ENCODE measurements at regions not wholly inside any gene's neighbourhood (a gene's known extent, or its start where the extent isn't known, plus 50 kb on each side); places are given as distances from the start of the nearest gene placed in this dataset.

GRCh38 chr11:91869686-91870085 lies 354.9 kb upstream of the FAT3 start:
- CTCF ChIA-PET, result no interaction called here
- no peaks in the 10 kb centered on the region for H3K36me3 ChIP-seq (ENCODE audit: insufficient read depth, low read length, poor library complexity, severe bottlenecking)
- H3K4me3 ChIP-seq (ENCODE audit: low read depth, low read length, poor library complexity, severe bottlenecking), result no peak overlapping the region
- peak overlapping the region; percentile 92 for H3K27ac ChIP-seq (ENCODE audit: low read depth, low read length, poor library complexity, severe bottlenecking)
- TF ChIP-seq EZH2 (IDR thresholded peaks at IDR 0.05; ENCODE audit: borderline replicate concordance, low read depth, low read length, poor library complexity, severe bottlenecking) (no peak), CTCF (conservative IDR thresholded peaks at IDR 0.05; ENCODE audit: low read depth, low read length) (no peak)
- POLR2A ChIA-PET (ENCODE audit: low non-redundant PET), result interaction anchor here (0.6 to 0.7 kb wide), 2 partner anchors 183 to 639 kb away, joined by 3 to 6 read pairs; no protein-coding TSS in a partner anchor
- H3K27me3 ChIP-seq (replicated peaks; ENCODE audit: insufficient read depth, low read depth, low read length, poor library complexity), result no peaks in the 10 kb centered on the region
- no peaks in the 10 kb centered on the region for H3K9me3 ChIP-seq (ENCODE audit: low read depth, low read length, poor library complexity, severe bottlenecking)
- intact Hi-C loops (cut with micrococcal nuclease; ENCODE audit: unreplicated experiment), result loop anchor here (2.0 to 10.0 kb wide), 7 partner anchors 31 to 1595 kb away; no protein-coding TSS in a partner anchor
- peaks cover 68% of the 10 kb centered on the region for H3K4me1 ChIP-seq (ENCODE audit: insufficient read depth, low read length, poor library complexity, severe bottlenecking)
- BruUV-seq (replicated peaks), result no TSS peak
- peak; percentile 97 for DNase-seq (ENCODE audit: low spot score)

GRCh38 chr11:91866642-91867041 lies 358.0 kb upstream of the FAT3 start:
- no TSS peak for BruUV-seq (replicated peaks)
- Histone ChIP-seq H3K27me3 (replicated peaks; ENCODE audit: insufficient read depth, low read depth, low read length, poor library complexity) (no peaks in the 10 kb centered on the region), H3K9me3 (ENCODE audit: low read depth, low read length, poor library complexity, severe bottlenecking) (no peaks in the 10 kb centered on the region), H3K4me1 (ENCODE audit: insufficient read depth, low read length, poor library complexity, severe bottlenecking) (peaks cover 45% of the 10 kb centered on the region), H3K36me3 (ENCODE audit: insufficient read depth, low read length, poor library complexity, severe bottlenecking) (no peaks in the 10 kb centered on the region), H3K27ac (ENCODE audit: low read depth, low read length, poor library complexity, severe bottlenecking) (no peak overlapping the region), H3K4me3 (ENCODE audit: low read depth, low read length, poor library complexity, severe bottlenecking) (no peak overlapping the region)
- CTCF ChIA-PET, result no interaction called here
- TF ChIP-seq EZH2 (IDR thresholded peaks at IDR 0.05; ENCODE audit: borderline replicate concordance, low read depth, low read length, poor library complexity, severe bottlenecking) (no peak), CTCF (conservative IDR thresholded peaks at IDR 0.05; ENCODE audit: low read depth, low read length) (no peak)
- intact Hi-C loops (cut with micrococcal nuclease; ENCODE audit: unreplicated experiment), result loop anchor here (5.0 kb wide), 1 partner anchor 64 kb away; no protein-coding TSS in a partner anchor
- POLR2A ChIA-PET (ENCODE audit: low non-redundant PET), result no interaction called here
- no peak for DNase-seq (ENCODE audit: low spot score)

- POLR2A ChIA-PET (ENCODE audit: low non-redundant PET), result no interaction called here
- Histone ChIP-seq H3K4me3 (ENCODE audit: low read depth, low read length, poor library complexity, severe bottlenecking) (no peak overlapping the region), H3K36me3 (ENCODE audit: insufficient read depth, low read length, poor library complexity, severe bottlenecking) (no peaks in the 10 kb centered on the region), H3K27ac (ENCODE audit: low read depth, low read length, poor library complexity, severe bottlenecking) (no peak overlapping the region), H3K4me1 (ENCODE audit: insufficient read depth, low read length, poor library complexity, severe bottlenecking) (peaks cover 16% of the 10 kb centered on the region), H3K27me3 (replicated peaks; ENCODE audit: insufficient read depth, low read depth, low read length, poor library complexity) (no peaks in the 10 kb centered on the region), H3K9me3 (ENCODE audit: low read depth, low read length, poor library complexity, severe bottlenecking) (no peaks in the 10 kb centered on the region)
- DNase-seq (ENCODE audit: low spot score), result no peak
- no TSS peak for BruUV-seq (replicated peaks)
- intact Hi-C loops (cut with micrococcal nuclease; ENCODE audit: unreplicated experiment), result no loop called here
- CTCF ChIA-PET, result no interaction called here
- TF ChIP-seq EZH2 (IDR thresholded peaks at IDR 0.05; ENCODE audit: borderline replicate concordance, low read depth, low read length, poor library complexity, severe bottlenecking) (no peak), CTCF (conservative IDR thresholded peaks at IDR 0.05; ENCODE audit: low read depth, low read length) (no peak)
Observed at GRCh38 chr11:91860661-91861060, 364.0 kb upstream of the FAT3 start.
